Panc1 (cell line): ENCODE measurements at regions not wholly inside any gene's neighbourhood (a gene's known extent, or its start where the extent isn't known, plus 50 kb on each side); places are given as distances from the start of the nearest gene placed in this dataset.

Source experiments
- CTCF ChIP-seq: fragments of 450-650 bp; IDR thresholded peaks from 2 replicates; pipeline ENCODE4 v1.5.1; 2017; ENCODE audit warnings: mild to moderate bottlenecking
- TF ChIP-seq, protein P1 (sequence below), 2 experiments: IDR thresholded peaks; 2 replicates each; pipeline ENCODE4 v1.6.1; 2011 to 2012; ENCODE audit warnings: low read depth in 2 of 2, control low read depth in 1 of 2, low read length in 1 of 2, mild to moderate bottlenecking in 1 of 2, moderate library complexity in 1 of 2; ENCODE audit not compliant: insufficient read depth in 1 of 2

DNA sequence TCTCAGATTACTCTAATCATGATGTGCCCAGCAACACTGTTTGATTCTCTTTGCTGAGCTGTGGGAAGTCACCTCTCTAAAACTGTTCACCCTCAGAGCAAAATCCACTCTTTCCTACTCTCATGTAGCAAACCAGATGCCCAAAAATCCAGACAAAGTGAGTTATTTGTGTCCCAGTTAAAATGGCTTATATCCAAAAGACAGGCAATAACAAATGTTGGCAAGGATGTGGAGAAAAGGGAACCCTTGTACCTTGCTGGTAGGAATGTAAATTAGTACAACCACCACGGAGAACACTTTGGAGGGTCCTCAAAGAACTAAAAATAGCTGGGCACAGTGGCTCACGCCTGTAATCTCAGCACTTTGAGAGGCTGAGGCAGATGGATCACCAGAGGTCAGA, 384.0 kb downstream of the HHIPL2 start:
- no peak for TF ChIP-seq CTCF
- TF ChIP-seq, protein P1, sequence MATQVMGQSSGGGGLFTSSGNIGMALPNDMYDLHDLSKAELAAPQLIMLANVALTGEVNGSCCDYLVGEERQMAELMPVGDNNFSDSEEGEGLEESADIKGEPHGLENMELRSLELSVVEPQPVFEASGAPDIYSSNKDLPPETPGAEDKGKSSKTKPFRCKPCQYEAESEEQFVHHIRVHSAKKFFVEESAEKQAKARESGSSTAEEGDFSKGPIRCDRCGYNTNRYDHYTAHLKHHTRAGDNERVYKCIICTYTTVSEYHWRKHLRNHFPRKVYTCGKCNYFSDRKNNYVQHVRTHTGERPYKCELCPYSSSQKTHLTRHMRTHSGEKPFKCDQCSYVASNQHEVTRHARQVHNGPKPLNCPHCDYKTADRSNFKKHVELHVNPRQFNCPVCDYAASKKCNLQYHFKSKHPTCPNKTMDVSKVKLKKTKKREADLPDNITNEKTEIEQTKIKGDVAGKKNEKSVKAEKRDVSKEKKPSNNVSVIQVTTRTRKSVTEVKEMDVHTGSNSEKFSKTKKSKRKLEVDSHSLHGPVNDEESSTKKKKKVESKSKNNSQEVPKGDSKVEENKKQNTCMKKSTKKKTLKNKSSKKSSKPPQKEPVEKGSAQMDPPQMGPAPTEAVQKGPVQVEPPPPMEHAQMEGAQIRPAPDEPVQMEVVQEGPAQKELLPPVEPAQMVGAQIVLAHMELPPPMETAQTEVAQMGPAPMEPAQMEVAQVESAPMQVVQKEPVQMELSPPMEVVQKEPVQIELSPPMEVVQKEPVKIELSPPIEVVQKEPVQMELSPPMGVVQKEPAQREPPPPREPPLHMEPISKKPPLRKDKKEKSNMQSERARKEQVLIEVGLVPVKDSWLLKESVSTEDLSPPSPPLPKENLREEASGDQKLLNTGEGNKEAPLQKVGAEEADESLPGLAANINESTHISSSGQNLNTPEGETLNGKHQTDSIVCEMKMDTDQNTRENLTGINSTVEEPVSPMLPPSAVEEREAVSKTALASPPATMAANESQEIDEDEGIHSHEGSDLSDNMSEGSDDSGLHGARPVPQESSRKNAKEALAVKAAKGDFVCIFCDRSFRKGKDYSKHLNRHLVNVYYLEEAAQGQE (IDR thresholded peaks at IDR 0.05; ENCODE audit: insufficient read depth in 1 of 2, low read depth in 2 of 2, low read length in 1 of 2), result no peak
